ENCODE measurements at regions not wholly inside any gene's neighbourhood (a gene's known extent, or its start where the extent isn't known, plus 50 kb on each side); places are given as distances from the start of the nearest gene placed in this dataset.

DNA sequence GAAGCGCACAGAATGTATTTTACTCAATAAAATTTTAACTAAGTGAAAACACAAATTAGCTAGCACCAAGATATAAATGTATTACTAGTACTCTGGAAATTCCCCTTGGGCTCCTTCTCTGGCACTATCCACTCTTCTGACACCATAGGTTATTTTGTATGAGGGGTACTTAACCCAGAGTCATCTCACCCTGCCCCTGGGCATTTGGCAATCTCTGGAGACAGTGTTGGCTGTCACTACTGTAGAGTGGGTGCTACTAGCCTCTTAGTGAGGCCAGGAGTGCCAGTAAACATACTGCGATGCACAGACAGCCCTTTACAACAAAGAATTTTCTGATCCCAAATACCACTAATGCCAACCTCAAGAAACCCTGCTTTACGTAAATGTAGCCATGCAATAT lies 246.3 kb upstream of the KBTBD8 start:
- TF ChIP-seq CTCF (IDR thresholded peaks at IDR 0.05), result no peak
- no peak for TF ChIP-seq EZH2 (IDR thresholded peaks at IDR 0.05; ENCODE audit: borderline replicate concordance, insufficient read depth, low read depth, low read length, poor library complexity, severe bottlenecking)

Measured in B cell (primary cell).